ENCODE measurements at regions not wholly inside any gene's neighbourhood (a gene's known extent, or its start where the extent isn't known, plus 50 kb on each side); places are given as distances from the start of the nearest gene placed in this dataset.

DNA sequence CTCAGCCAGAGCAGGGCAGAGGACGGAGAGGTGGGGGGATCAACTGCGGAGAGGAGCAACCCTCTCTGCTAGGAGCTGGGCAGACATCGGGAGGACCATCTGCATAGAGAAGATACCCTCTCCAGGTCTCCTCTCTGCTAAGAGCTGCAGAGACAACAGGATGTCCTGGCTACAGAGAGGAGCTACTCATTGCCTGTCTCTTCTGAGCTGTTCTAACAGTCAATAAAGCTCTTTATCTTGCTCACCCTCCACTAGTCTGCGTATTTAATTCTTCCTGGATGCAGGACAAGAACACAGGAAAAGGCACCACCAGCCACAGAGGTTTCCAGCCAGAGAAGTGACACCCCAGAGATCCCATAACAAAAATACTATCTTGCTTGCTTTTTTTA is 871.1 kb upstream of the GJE1 start:
- Histone ChIP-seq H2AFZ (ENCODE audit: low read depth, low read length) (no peak overlapping the region), H3K4me1 (replicated peaks in 1 of 2; ENCODE audit: control insufficient read depth in 2 of 2, insufficient read depth in 2 of 2, low read length in 2 of 2) (peaks cover 0 to 3% of the 10 kb centered on the region in 2 experiments; a peak in 1 of 5 replicates), H3K4me3 (no peak overlapping the region), H3K27ac (ENCODE audit: extremely low read depth, low read depth, low read length) (no peak overlapping the region), H3K9ac (ENCODE audit: insufficient read depth in 1 of 2, low read depth in 2 of 2, low read length in 2 of 2) (no peak overlapping the region), H3K36me3 (ENCODE audit: control insufficient read depth, insufficient read depth, low read length) (no peaks in the 10 kb centered on the region), H3K27me3 (ENCODE audit: control insufficient read depth in 2 of 2, insufficient read depth in 2 of 2, low read length in 2 of 2) (no peaks in the 10 kb centered on the region), H3K79me2 (ENCODE audit: control insufficient read depth, insufficient read depth, low read length) (no peaks in the 10 kb centered on the region), H3K9me3 (replicated peaks; ENCODE audit: control insufficient read depth, insufficient read depth, low read depth, low read length) (no peaks in the 10 kb centered on the region), H3K9me1 (ENCODE audit: control insufficient read depth, insufficient read depth, low read length) (no peaks in the 10 kb centered on the region), H3K4me2 (ENCODE audit: insufficient read depth, low read length) (no peak overlapping the region), H4K20me1 (replicated peaks; ENCODE audit: control insufficient read depth, insufficient read depth, low read length) (no peaks in the 10 kb centered on the region)
- ChIA-PET CTCF (ENCODE audit: low intra/inter-chr PET ratio) (no interaction called here), POLR2A (no interaction called here)
- no peak for ATAC-seq
- in situ Hi-C loops (cut with MboI) (no loop called here), intact Hi-C loops (cut with micrococcal nuclease) (no loop called here)
- no peak for TF ChIP-seq ZBTB12 (CRISPR knock-in tag; IDR thresholded peaks at IDR 0.05)
- TF ChIP-seq GABPB1 (CRISPR knock-in tag; IDR thresholded peaks at IDR 0.05) = no peak
- no peak for TF ChIP-seq PBX2 (CRISPR knock-in tag; IDR thresholded peaks at IDR 0.05; ENCODE audit: low read depth)
- no peak for TF ChIP-seq PBX2 (tag; conservative IDR thresholded peaks at IDR 0.05; ENCODE audit: low read depth)
- TF ChIP-seq HDGF (IDR thresholded peaks at IDR 0.05) = no peak
- TF ChIP-seq RBBP5 (IDR thresholded peaks at IDR 0.05; ENCODE audit: borderline replicate concordance, insufficient read depth, low read length, poor library complexity, severe bottlenecking) = no peak
- no peak for TF ChIP-seq ZNF586 (CRISPR knock-in tag; conservative IDR thresholded peaks at IDR 0.05)
- TF ChIP-seq, protein P1, sequence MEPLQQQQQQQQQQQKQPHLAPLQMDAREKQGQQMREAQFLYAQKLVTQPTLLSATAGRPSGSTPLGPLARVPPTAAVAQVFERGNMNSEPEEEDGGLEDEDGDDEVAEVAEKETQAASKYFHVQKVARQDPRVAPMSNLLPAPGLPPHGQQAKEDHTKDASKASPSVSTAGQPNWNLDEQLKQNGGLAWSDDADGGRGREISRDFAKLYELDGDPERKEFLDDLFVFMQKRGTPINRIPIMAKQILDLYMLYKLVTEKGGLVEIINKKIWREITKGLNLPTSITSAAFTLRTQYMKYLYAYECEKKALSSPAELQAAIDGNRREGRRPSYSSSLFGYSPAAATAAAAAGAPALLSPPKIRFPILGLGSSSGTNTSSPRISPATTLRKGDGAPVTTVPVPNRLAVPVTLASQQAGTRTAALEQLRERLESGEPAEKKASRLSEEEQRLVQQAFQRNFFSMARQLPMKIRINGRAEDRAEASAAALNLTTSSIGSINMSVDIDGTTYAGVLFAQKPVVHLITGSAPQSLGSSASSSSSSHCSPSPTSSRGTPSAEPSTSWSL (CRISPR knock-in tag; IDR thresholded peaks at IDR 0.05; ENCODE audit: borderline replicate concordance) = no peak
- BruUV-seq (replicated peaks) = no TSS peak
- DNase-seq (ENCODE audit: extremely low read depth in 1 of 4, low spot score in 3 of 4) = no peak
- no peak for FAIRE-seq
- 0% methylated on average over 3 of the region's 4 CpGs for WGBS (ENCODE audit: insufficient coverage, low coverage, missing lambda C conversion rate)

All from K562 (cell line).